LoVo (cell line): ENCODE measurements at regions not wholly inside any gene's neighbourhood (a gene's known extent, or its start where the extent isn't known, plus 50 kb on each side); places are given as distances from the start of the nearest gene placed in this dataset.
"Not testable (repeated sequence)": the region's sequence is repeated elsewhere in the genome, so short reads cannot be mapped to it uniquely, and the experiment has no call there.

Experiments used
- DNase-seq: peaks from one replicate; pipeline ENCODE4 v3.0.0-alpha.2; 2016; ENCODE audit warnings: low spot score

DNA sequence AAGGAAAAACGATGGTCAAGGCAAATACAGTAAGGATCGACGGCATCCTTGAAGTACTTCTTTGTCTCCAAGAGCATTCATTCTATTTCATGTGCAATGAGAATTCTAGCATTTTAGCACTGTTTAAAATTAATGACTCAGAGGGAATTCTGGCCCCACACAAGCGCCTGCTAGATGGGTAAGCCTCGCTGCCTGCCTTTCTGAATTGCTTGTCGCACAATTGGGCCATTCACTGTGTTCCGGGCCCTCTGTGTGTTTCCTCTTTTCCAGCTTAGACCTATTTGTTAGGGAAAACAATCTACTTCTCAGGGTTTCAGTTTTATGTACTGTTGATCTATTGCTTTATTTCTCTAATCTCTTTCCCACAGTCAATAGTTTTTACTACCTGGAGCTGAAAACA lies 204.7 kb upstream of the ZNF32 start:
- DNase-seq = no peak

DNA sequence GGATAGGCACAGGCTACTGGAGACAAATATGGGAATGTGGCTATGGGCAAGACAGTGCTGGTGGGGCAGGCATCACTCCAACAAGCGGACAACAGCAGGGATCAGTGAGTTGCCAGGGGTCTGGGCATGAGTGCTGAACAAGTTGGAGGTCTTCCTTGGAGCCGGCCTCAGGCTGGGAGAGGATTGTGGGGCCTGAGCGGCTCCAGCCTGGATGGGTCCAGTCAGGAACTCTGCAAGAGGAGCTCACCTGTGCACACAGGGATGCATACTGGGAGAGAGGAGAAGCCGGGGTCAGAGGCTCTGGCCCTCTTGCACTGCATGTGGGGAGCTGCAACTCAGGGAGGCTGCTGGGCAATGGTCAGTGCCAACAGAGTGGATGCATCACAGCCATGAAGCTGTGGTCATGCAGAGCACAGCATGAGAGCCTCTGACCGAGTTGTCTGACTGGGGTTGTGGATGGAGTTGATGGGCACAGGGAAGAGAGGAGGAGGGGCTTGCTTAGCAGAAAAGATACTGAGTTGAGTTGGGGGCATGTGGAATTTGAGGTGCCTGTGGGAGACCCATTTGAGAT lies 204.0 kb upstream of the ZNF32 start:
- no peak for DNase-seq

DNA sequence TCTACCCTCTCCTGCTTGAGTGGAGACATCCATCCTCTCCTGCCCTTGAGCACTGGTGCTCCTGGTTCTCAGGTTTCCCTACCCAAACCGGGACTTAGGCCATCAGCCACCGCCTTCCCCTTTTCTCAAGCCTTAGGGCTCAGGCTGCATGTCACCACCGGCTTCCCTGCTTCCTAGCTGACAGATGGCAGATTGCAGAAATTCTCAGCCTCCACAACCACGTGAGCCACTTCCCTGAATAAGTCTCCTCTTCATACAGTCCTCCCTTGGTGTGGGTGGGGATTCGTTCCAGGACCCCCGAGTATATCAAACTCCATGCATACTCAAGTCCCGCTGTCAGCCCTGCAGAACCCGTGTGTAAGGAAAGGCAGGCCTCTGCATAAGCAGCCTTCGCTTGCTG lies 203.5 kb upstream of the ZNF32 start:
- no peak for DNase-seq

DNA sequence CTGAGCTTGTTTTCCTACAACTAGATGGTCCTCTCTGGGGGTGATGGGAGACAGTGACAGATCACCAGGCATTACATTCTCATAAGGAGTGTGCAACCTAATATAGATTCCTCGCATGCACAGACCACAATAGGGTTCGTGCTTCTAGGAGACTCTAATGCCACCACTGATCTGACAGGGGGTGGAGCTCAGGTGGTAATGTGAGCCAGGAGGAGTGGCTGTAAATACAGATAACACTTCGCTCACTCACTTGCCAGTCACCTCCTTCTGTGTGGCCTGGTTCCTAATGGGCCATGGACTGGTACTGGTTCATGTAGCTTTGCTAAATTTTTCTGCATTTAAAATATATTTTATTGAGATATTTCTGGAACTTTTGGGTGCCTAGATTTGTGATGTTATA lies 202.3 kb upstream of the ZNF32 start:
- no peak for DNase-seq

DNA sequence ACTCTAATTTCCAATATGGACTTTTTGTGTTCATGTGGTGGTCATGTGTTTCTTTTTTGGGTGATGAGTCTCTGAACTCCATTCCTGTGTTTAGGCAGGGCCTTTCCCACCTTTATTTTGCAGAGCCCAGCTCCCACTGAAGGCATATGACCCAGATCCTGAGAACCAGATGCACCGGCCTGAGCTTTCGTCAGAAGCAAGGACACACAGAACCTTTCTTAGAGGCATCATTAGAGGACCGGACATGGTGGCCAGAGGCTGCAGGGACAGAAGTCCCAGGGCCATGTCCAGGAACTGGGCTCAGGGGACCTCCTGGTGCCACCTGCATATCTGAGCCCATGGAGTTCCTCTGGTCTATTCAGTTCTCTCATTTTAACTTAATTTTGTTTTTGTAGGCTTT lies 200.9 kb upstream of the ZNF32 start:
- no peak for DNase-seq

DNA sequence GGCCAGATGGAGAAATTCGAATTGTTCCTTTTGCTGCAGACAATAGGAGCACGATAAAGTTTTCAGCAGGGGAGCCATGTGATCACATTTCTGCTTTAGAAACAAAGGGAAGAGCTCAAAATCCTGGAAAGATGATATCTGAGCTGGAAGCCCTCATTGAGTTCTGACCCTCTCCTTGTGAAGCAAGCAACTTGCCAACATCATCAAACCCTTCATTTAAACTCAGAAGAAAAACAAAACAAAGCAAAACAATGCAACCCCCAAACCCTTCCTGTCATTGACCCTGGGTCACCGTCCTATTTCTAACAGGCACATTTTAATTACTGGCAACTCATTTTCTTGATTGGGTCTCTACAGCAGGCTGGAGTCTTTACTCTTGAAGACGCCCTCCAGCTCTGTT lies 198.3 kb upstream of the ZNF32 start:
- DNase-seq = no peak

DNA sequence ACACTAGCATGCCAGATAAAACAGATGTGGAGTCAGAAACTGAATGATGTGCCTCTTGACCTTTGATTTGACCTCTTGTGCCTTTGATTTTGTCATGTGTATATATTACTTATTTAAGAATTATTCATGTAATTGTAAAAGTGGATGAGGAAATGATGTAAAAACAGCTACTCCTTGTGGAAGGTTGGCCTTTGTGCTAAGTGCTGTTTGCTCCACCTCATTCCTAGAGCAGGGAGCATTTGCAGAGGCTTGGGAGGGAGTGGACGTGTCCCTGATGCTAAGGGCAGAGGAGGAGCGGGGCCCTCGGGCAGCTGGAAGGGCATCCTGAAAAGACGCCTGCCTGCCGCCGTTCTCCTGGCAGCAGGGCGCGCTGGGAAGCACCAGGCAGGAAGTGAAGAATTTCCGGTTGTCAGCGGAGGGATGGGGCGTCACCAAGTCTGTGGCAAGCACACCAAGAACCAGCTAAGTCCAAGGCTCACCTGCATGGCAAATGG lies 197.6 kb upstream of the ZNF32 start:
- DNase-seq = no peak

DNA sequence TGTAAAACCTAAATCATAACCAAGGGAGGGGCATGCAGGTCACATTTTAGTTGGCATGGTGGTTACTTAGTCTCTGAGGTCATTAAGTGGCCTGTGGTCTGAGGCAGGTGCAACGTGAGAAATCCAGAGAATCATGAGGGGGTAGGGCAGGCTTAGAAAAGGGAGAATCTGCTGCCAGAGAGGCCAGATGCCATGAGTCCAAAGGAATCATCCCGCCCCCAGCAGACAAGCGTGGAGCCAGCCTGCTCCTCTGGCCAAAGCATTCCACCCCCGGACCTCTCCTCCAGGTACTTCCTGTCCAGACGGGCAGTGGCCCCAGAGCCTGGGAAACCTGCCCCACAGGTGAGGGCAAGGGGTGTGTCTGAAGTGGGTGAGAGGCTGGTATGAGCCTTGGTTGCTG lies 196.4 kb upstream of the ZNF32 start:
- no peak for DNase-seq

DNA sequence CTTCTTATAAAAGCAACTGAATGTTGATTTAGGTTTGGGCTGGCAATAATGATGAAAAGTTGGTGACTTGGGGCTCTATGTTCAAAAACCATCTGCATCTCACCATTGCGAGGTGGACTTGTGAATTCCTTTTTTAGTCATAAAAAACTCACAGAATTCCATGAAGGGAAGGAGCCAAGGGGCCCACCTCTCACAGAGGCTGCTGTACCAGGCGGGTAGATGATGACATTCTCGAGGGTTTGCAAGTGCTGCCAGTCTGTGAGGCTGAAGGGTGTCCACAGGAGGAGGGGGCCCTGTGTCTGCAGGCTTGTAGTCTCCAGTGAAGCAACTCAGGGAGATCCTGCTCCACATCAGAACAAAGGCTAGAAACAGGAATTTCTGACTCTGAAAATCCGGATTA lies 195.5 kb upstream of the ZNF32 start:
- no peak for DNase-seq

DNA sequence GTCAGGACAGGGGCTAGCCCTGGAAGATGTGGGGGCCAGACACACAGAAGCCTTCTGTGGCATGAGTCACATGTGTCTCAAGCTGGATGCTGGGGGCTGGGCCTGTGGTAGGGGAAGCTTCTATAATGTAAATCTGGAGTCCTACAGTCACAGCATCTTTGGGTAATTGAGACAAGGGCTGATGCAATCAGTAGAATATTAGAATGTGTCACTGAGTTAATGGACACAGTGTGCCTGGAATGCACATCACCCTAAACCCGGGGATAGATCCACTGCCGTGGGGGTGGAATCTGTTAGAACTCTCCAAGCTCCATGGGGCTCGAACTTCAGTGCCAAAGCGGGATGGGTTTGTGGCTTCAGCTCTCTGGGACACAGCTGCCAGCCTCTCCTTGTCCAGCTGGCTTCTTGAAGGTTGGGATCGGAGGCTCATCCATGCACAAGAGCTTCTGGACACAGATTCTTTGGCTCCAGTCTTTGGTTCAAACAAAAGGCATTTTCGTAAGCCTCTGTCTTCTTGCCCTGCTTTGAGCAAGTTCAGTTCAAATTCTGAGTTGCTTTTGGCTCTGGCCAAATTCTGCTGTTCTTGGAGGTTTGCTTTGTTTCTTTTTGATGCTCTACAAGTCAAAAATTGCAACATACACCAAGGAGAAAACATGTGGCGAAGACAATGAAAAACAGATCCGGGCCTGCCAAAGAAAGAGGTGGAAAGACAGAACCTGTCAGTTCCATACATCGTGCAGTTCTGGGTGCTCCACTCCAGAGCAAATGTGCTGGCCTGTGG lies 194.8 kb upstream of the ZNF32 start:
- no peak for DNase-seq

DNA sequence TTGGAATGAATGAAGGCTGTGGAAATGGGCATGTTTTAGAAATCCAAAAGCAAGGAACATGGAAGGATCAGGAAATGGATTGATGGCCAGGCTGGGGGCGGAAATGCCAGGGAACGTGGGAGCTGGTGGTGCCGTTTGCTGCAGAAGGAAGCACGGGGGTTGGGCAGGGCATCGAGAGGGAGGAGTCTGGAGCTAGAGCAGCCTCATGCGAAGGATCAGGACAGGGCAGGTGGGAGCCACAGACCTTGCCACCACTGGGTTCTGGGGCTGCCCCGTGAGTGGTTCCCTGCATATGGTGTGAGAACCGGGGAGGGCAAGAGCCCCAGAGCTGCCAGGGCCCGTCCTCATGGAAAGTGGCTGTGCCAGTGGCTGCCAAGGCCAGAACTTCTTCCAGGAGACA lies 193.8 kb upstream of the ZNF32 start:
- DNase-seq = no peak

DNA sequence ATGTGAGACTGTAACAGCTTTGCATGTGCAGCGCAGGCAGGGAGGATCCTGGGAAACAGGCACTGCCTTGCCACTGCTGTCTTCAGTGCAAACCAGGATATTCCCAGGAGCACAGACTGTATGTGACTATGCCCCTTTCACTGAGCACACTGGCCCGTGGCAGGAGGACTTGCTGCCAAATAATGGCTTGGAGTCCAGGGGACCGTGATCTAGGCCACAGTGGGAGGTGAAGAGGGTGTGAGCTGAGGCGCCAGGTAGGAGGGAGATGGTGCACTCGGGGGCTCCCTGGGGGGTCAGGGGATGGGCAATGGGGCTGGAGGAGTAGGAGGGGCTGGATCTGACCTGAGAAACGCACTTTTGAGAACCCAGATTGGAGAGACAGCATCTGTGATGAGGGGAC lies 193.4 kb upstream of the ZNF32 start:
- DNase-seq = no peak

DNA sequence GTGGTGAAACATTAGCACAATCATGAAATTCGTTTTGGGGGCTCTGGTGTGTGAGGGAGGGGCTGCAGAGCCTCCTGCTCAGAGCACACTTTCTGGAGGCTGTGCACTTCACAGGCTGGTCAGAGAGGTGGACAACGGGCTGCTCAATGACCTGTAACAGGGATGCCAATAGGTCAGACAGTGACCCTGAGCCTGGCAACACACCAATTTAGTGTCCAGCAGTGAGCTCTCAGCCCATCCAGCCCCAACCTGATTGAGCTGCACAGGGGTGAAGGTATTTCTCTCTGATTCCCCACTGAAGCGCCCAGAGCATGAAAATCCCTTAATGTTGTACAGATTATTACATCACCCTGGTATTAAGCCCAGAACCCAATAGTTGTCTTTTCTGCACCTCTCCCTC lies 191.3 kb upstream of the ZNF32 start:
- DNase-seq = no peak

DNA sequence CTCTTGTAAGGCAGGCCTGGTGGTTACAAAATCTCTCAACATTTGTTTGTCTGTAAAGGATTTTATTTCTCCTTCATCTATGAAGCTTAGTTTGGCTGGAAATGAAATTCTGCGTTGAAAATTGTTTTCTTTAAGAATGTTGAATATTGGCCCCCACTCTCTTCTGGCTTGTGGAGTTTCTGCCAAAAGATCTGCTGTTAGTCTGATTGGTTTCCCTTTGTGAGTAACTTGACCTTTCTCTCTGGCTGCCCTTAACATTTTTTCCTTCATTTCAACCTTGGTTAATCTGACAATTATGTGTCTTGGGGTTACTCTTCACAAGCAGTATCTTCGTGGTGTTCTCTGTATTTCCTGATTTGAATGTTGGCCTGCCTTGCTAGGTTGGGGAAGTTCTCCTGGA lies 186.1 kb upstream of the ZNF32 start:
- DNase-seq = not testable (repeated sequence)

DNA sequence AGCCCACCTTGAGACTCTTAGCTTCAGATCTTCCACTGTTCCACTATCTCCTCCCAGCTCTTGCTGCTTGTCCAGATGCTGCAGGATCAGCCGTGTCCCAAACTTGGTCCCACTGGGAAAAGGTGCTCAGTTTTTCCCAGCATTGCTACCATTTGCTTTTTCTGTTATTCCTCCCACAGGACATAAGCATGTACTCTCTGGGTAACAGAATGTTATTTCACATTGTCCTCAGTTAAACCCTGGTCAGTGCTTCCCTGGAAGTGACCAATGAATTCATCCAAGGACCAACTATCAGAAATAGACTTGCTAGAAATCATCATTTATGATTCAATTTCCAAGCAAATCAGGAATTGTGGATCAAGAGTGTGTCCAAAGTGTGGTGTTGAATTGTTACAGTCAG lies 179.2 kb upstream of the ZNF32 start:
- no peak for DNase-seq

DNA sequence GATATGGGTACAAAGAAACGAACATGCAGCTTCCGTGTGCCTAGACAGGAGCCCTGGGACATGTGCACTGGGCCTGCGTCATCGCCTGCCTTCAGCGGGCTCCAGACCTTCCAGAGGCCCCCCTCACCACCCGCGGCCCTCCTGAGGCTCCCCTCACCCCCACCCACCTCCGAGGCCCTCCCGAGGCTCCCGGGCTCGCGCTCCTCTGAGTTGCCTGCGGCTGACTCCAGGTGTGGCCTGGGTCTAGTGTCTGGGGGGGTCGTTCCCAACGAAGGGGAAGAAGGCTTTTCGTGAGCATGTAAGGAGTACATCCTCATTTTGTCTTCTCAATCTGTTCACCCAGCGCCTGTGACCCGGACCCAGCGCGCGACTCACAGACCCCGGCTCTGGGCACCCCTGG lies 177.3 kb upstream of the ZNF32 start:
- DNase-seq = no peak

DNA sequence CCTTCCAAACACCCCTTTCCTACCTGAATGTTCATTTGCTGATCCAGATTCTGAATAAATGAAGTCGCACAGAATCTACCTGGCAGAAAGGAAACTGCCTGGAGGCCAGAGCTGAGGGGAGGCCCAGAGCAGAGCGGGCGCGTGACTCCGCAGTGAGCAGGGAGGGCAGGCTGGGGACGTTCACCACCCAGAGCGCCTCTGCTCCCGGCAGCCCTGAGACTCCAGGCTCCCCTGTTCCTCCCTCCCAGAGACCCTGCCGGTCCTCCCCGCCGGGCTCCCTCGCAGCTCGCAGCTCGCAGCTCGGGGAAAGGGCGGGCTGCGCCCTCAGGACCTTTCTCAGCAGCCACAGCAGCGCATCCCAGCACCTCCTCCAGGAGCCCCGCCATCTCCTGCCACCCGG lies 176.7 kb upstream of the ZNF32 start:
- DNase-seq = no peak

DNA sequence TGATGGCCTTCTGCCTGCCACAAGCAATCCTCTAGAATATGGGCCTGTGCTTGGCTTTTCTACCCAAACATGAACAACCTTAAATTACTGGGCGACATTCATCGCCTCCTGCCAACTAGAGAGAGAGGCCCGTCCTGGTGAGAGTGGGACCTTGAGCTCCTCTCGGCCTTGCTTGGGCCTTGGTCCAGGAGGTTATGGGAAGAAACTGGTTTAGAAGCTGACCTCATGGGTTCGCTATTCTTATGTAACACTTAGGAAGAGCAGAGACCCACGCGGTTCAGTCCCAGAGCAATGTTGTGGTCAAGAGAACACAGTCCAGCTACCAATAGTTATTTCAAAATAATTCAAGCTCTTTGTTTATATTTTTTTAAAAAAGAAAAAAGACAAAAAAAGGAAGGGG lies 176.3 kb upstream of the ZNF32 start:
- no peak for DNase-seq

DNA sequence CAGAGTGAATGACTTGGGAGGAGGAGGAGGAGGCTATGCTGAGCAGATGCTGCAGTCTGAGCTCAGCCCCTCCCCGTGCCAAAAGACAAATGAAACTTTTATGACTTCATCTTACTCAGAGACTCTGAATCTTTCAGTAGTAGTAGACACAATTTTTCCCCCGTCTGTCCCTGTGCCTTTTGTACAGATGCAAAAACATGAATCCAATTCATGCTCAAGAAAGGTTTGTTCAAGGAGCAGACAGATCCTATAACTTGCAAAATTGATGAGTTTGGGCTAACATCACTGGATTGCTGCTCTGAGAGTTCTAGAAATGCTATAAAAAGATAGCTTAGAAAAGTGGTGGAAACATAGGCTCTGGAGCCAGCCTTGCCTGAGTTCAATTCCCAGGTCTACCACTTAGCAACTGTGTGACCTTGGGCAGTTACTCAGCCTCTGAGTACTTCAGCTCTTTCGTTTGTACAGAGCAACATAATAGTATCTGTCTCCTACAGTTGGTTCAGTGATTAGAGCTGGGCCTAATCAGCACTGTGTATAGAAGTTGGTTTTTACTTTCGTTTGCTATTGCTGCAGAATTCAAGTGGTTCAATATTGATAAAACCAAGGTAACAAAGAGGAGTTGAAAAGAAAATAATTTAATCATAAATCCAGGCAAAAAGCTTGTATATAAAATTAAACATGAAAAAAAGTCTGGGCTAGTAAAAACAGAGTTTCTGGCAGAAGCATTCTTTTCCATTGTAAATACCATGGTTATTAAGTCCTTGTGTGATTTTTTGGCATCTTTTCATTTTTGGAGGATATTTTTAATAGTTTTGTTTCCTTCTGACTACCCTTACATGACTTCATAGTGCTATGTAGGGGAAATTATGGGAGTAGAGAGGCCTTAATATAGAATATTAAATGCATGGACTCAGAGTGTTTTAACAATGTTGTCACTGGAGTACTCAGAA lies 174.2 kb upstream of the ZNF32 start:
- DNase-seq = no peak

DNA sequence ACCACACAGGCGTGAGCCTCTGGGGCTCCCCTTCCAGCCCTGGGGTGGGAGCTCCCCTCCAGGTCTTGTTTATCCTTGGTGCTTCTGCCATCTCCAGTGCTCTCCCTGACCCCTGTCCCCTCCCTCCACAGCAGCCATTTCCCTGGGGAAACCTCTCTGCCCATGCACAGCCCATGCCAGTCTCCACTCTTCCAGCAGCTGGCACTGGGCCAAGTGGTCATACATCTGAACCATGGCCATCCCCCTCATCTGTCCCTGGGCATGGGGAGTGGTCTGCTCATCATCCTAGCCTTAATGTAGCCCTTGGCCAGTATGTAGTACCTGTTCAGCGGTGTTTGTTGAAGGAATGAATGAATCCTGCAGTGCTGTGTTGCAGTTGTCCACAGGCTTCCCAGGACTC lies 172.4 kb upstream of the ZNF32 start:
- DNase-seq = no peak

DNA sequence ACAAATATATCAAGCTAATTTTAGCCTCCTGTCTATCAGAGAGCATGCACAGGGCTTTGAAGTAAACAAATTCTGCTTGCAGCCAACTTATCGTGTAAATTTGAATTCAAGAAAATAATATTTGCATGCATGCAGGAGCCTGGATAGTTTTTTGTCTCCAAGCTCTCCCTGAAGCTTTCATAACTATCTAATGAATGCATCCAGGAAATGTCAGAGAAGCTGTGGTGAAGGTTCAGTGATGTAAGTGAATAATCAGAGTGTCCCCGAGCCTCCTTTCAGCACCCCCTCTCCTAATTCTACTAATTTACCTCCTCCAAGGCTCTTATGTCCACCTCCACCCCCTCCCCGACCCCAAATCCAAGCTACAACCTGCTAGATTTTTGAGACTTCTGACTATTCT lies 172.0 kb upstream of the ZNF32 start:
- DNase-seq = no peak

DNA sequence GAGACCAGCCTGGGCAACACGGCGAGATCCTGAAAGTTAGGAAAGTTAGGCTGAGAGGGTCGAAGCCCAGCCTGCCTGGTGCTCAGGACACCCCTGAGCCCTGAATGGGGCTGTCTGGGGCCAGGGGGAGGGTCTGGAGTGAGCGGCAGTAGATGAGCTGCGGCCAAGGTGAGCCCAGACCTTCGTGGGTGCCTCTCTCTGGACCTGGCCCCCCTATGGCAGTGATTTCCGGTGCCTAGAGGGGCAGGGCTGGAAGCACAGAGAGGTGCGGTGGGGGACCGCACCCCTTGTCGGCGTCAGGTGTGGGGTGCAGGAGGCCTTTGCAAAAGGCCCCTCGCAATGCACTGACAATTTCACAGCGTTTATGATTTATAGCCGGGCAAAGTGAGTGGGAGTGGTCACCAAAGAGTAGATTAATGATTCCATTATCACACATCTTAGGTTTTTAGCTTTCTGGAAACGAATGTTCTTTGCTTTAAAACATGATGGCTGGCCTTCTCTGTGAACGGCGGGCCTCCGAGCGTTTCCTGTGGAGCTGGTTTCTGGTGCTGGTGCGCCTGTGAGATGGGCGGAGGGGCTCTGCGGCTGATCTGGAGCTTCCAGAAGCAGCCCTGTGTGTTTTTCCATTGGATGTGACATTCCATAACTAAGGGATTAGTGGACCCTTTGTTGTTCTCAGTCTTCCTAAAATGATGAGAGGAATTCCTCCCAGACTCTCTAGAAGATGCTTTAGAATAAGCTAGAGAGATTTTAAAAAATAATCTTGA lies 171.0 kb upstream of the ZNF32 start:
- no peak for DNase-seq
